Liver (tissue), 8 donors: ENCODE measurements at regions not wholly inside any gene's neighbourhood (a gene's known extent, or its start where the extent isn't known, plus 50 kb on each side); places are given as distances from the start of the nearest gene placed in this dataset.

Experiments
- DNase-seq: peaks from one replicate; pipeline ENCODE4 v3.0.0-alpha.2; 2017; ENCODE audit warnings: low spot score
- H3K27ac ChIP-seq, 2 donors: one replicate each; pipeline ENCODE4 v1.7.0; 2013; ENCODE audit warnings: inconsistent platforms in 2 of 2, low read length in 2 of 2, control low read depth in 1 of 2, low read depth in 1 of 2, mild to moderate bottlenecking in 1 of 2
- H3K27me3 ChIP-seq, 4 donors: one replicate each; pipeline versions ENCODE4 v1.6.1 to v1.7.0; 2013; ENCODE audit warnings: low read length in 3 of 4, inconsistent platforms in 1 of 4, mild to moderate bottlenecking in 1 of 4, moderate library complexity in 1 of 4; ENCODE audit not compliant: control insufficient read depth in 4 of 4, insufficient read depth in 4 of 4
- H3K36me3 ChIP-seq, 4 donors: one replicate each; pipeline versions ENCODE4 v1.6.1 to v1.7.0; 2013; ENCODE audit warnings: low read length in 3 of 4, mild to moderate bottlenecking in 3 of 4, low read depth in 1 of 4, moderate library complexity in 1 of 4; ENCODE audit not compliant: control insufficient read depth in 4 of 4, insufficient read depth in 3 of 4
- H3K4me1 ChIP-seq, 4 donors: one replicate each; pipeline versions ENCODE4 v1.6.1 to v1.7.0; 2013; ENCODE audit warnings: low read length in 3 of 4, mild to moderate bottlenecking in 3 of 4, moderate library complexity in 1 of 4; ENCODE audit not compliant: control insufficient read depth in 4 of 4, insufficient read depth in 4 of 4
- H3K4me3 ChIP-seq, 3 donors: one replicate each; pipeline versions ENCODE4 v1.6.1 to v1.7.0; 2013; ENCODE audit warnings: low read length in 3 of 3, control low read depth in 1 of 3, low read depth in 1 of 3, mild to moderate bottlenecking in 1 of 3
- H3K9ac ChIP-seq, 2 donors: one replicate each; pipeline ENCODE4 v1.7.0; 2013; ENCODE audit warnings: low read length in 2 of 2, mild to moderate bottlenecking in 2 of 2, moderate library complexity in 2 of 2, control low read depth in 1 of 2, low read depth in 1 of 2
- H3K9me3 ChIP-seq, 4 donors: one replicate each; pipeline versions ENCODE4 v1.6.1 to v1.7.0; 2013; ENCODE audit warnings: low read length in 3 of 4; ENCODE audit not compliant: control insufficient read depth in 4 of 4
- CTCF ChIP-seq: fragments of 150-350 bp; IDR thresholded peaks from 2 replicates; pipeline ENCODE4 v1.5.1; 2017; ENCODE audit warnings: improper control_type of control experiment, low read depth, low read length; ENCODE audit not compliant: missing input control
- EGR1 ChIP-seq, 2 donors: IDR thresholded peaks; 2 replicates each; pipeline ENCODE4 v1.6.1; 2016 to 2018; ENCODE audit warnings: antibody characterized with exemption in 2 of 2, low read depth in 2 of 2
- FOXA2 ChIP-seq: IDR thresholded peaks from 2 replicates; pipeline ENCODE4 v1.6.1; 2016; ENCODE audit warnings: antibody characterized with exemption
- GABPA ChIP-seq, 2 donors: IDR thresholded peaks in 1 of 2; conservative IDR thresholded peaks in 1 of 2; 2 replicates each; pipeline ENCODE4 v1.6.1; 2016; ENCODE audit warnings: antibody characterized with exemption in 2 of 2, mild to moderate bottlenecking in 1 of 2, moderate library complexity in 1 of 2
- HNF4G ChIP-seq: IDR thresholded peaks from 2 replicates; pipeline ENCODE4 v1.6.1; 2016; ENCODE audit warnings: antibody characterized with exemption
- JUND ChIP-seq, 2 donors: IDR thresholded peaks; 2 replicates each; pipeline ENCODE4 v1.6.1; 2016; ENCODE audit warnings: antibody characterized with exemption in 2 of 2
- MAX ChIP-seq: IDR thresholded peaks from 2 replicates; pipeline ENCODE4 v1.6.1; 2016; ENCODE audit warnings: antibody characterized with exemption
- NR2F2 ChIP-seq: IDR thresholded peaks from 2 replicates; pipeline ENCODE4 v1.6.1; 2016; ENCODE audit warnings: antibody characterized with exemption
- RXRA ChIP-seq, 2 donors: IDR thresholded peaks; 2 replicates each; pipeline ENCODE4 v1.6.1; 2017 to 2018; ENCODE audit warnings: antibody characterized with exemption in 2 of 2, mild to moderate bottlenecking in 1 of 2
- SP1 ChIP-seq: IDR thresholded peaks from 2 replicates; pipeline ENCODE4 v1.6.1; 2018; ENCODE audit warnings: antibody characterized with exemption, mild to moderate bottlenecking
- TAF1 ChIP-seq: conservative IDR thresholded peaks from 2 replicates; pipeline ENCODE4 v1.6.1; 2016; ENCODE audit warnings: antibody characterized with exemption, mild to moderate bottlenecking
- WGBS: extraction: QIAGEN DNeasy Blood & Tissue Kit; methylation state at CpG from one replicate; pipeline ENCODE4 v1.1.7; 2013; 5-methylcytosine and 5-hydroxymethylcytosine counted together
- TF ChIP-seq, protein P1 (sequence below): IDR thresholded peaks from 2 replicates; pipeline ENCODE4 v1.6.1; 2016; ENCODE audit warnings: antibody characterized with exemption, mild to moderate bottlenecking
- TF ChIP-seq, protein P2 (sequence below): IDR thresholded peaks from 2 replicates; pipeline ENCODE4 v1.6.1; 2016; ENCODE audit warnings: antibody characterized with exemption
- donor health status: healthy.
- donor health status: healthy.
- donor health status: healthy.
- donor health status: healthy.
- donor health status: healthy.

DNA sequence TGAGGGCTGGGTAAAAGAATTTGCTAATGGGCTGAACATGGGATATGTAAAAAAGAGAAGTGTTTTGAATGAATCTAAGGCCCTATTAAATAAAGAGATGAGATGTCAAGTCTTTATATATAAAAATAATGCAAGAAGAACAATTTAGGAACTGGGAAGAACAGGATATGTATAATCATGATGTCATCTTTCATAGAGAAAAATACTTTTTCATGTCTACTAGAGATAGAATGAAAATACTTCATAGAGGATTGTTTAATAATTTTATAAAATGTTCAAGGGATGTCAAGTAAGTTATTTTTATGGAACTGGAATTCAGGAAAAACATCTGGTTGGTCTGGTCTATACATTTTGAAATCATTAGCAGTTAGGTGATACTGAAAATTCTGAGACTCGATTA is 799.0 kb upstream of the CTNND2 start:
- Histone ChIP-seq H3K4me3 (no peak overlapping the region), H3K4me1 (no peaks in the 10 kb centered on the region), H3K9ac (no peak overlapping the region), H3K27ac (no peak overlapping the region), H3K36me3 (no peaks in the 10 kb centered on the region), H3K9me3 (no peaks in the 10 kb centered on the region), H3K27me3 (peaks cover 0 to 5% (median 0%) of the 10 kb centered on the region in 4 donors)
- no peak for DNase-seq
- no peak for TF ChIP-seq FOXA2
- TF ChIP-seq TAF1: no peak
- TF ChIP-seq JUND (IDR thresholded peaks at IDR 0.05): no peak
- no peak for TF ChIP-seq MAX
- TF ChIP-seq CTCF: no peak
- TF ChIP-seq, protein P1, sequence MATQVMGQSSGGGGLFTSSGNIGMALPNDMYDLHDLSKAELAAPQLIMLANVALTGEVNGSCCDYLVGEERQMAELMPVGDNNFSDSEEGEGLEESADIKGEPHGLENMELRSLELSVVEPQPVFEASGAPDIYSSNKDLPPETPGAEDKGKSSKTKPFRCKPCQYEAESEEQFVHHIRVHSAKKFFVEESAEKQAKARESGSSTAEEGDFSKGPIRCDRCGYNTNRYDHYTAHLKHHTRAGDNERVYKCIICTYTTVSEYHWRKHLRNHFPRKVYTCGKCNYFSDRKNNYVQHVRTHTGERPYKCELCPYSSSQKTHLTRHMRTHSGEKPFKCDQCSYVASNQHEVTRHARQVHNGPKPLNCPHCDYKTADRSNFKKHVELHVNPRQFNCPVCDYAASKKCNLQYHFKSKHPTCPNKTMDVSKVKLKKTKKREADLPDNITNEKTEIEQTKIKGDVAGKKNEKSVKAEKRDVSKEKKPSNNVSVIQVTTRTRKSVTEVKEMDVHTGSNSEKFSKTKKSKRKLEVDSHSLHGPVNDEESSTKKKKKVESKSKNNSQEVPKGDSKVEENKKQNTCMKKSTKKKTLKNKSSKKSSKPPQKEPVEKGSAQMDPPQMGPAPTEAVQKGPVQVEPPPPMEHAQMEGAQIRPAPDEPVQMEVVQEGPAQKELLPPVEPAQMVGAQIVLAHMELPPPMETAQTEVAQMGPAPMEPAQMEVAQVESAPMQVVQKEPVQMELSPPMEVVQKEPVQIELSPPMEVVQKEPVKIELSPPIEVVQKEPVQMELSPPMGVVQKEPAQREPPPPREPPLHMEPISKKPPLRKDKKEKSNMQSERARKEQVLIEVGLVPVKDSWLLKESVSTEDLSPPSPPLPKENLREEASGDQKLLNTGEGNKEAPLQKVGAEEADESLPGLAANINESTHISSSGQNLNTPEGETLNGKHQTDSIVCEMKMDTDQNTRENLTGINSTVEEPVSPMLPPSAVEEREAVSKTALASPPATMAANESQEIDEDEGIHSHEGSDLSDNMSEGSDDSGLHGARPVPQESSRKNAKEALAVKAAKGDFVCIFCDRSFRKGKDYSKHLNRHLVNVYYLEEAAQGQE: no peak
- no peak for TF ChIP-seq NR2F2
- no peak for TF ChIP-seq GABPA (IDR thresholded peaks at IDR 0.05 in 1 of 2, conservative IDR thresholded peaks at IDR 0.05 in 1 of 2)
- TF ChIP-seq HNF4G: no peak
- TF ChIP-seq, protein P2, sequence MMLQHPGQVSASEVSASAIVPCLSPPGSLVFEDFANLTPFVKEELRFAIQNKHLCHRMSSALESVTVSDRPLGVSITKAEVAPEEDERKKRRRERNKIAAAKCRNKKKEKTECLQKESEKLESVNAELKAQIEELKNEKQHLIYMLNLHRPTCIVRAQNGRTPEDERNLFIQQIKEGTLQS: no peak
- TF ChIP-seq SP1: no peak
- TF ChIP-seq RXRA (IDR thresholded peaks at IDR 0.05): no peak
- no peak for TF ChIP-seq EGR1 (IDR thresholded peaks at IDR 0.05; ENCODE audit: low read depth in 2 of 2)
- 85% methylated on average over 1 of the region's 1 CpG for WGBS

GRCh38 chr5:12695651-12696050 is 791.4 kb upstream of the CTNND2 start:
- Histone ChIP-seq H3K4me1 (no peaks in the 10 kb centered on the region), H3K9me3 (no peaks in the 10 kb centered on the region), H3K36me3 (no peaks in the 10 kb centered on the region), H3K27me3 (peaks cover 0 to 5% (median 0%) of the 10 kb centered on the region in 4 donors), H3K27ac (no peak overlapping the region), H3K9ac (no peak overlapping the region), H3K4me3 (no peak overlapping the region)
- DNase-seq: no peak
- no peak for TF ChIP-seq GABPA (IDR thresholded peaks at IDR 0.05 in 1 of 2, conservative IDR thresholded peaks at IDR 0.05 in 1 of 2)
- TF ChIP-seq TAF1: no peak
- no peak for TF ChIP-seq FOXA2
- TF ChIP-seq, protein P1: no peak
- no peak for TF ChIP-seq RXRA (IDR thresholded peaks at IDR 0.05)
- 79% methylated on average over 1 of the region's 1 CpG for WGBS
